ENCODE measurements at regions not wholly inside any gene's neighbourhood (a gene's known extent, or its start where the extent isn't known, plus 50 kb on each side); places are given as distances from the start of the nearest gene placed in this dataset.

DNA sequence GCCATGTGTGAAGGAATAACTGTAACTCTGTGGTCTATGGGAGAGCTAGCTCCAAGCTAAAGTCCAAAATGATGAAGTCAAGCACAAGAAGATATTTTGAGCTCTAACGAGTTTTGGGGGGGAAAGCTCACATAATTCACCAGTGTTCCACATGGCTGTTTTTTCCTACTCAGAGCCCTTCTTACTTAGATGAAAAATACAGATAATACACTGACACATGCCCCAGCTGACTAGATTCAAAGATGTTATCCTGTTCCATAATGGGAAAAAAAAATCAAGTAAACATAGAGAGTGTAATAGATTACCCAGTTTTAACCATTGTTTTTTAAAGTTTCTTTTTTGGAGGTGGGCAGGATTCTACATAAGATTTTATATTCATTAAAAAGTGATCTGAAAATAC, 86.6 kb downstream of the PRLHR start:
- H3K9me2 ChIP-seq (ENCODE audit: insufficient read depth, low read length) = no peaks in the 10 kb centered on the region
- no peaks in the 10 kb centered on the region for H3K79me2 ChIP-seq (ENCODE audit: insufficient read depth, low read depth, low read length)
- intact Hi-C loops (cut with micrococcal nuclease; ENCODE audit: unreplicated experiment) = no loop called here
- H2AFZ ChIP-seq (ENCODE audit: low read length) = no peak overlapping the region
- H3K27ac ChIP-seq (ENCODE audit: low read depth, low read length, poor library complexity, severe bottlenecking) = no peak overlapping the region
- ChIA-PET CTCF (ENCODE audit: unreplicated experiment) (no interaction called here), POLR2A (no interaction called here)
- no peaks in the 10 kb centered on the region for H3K36me3 ChIP-seq (ENCODE audit: insufficient read depth, low read length)
- H3K9me3 ChIP-seq (ENCODE audit: low read length) = no peaks in the 10 kb centered on the region
- BruUV-seq (replicated peaks) = no TSS peak
- no peak for TF ChIP-seq EZH2phosphoT487 (IDR thresholded peaks at IDR 0.05; ENCODE audit: borderline replicate concordance, low read depth, low read length)
- TF ChIP-seq, protein P1, sequence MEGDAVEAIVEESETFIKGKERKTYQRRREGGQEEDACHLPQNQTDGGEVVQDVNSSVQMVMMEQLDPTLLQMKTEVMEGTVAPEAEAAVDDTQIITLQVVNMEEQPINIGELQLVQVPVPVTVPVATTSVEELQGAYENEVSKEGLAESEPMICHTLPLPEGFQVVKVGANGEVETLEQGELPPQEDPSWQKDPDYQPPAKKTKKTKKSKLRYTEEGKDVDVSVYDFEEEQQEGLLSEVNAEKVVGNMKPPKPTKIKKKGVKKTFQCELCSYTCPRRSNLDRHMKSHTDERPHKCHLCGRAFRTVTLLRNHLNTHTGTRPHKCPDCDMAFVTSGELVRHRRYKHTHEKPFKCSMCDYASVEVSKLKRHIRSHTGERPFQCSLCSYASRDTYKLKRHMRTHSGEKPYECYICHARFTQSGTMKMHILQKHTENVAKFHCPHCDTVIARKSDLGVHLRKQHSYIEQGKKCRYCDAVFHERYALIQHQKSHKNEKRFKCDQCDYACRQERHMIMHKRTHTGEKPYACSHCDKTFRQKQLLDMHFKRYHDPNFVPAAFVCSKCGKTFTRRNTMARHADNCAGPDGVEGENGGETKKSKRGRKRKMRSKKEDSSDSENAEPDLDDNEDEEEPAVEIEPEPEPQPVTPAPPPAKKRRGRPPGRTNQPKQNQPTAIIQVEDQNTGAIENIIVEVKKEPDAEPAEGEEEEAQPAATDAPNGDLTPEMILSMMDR (conservative IDR thresholded peaks at IDR 0.05; ENCODE audit: low read length) = no peak
- H4K20me1 ChIP-seq (ENCODE audit: insufficient read depth, low read length) = no peaks in the 10 kb centered on the region
- no peak overlapping the region for H3K4me3 ChIP-seq (ENCODE audit: low read depth, low read length, poor library complexity, severe bottlenecking)
- no peak for DNase-seq (ENCODE audit: low spot score)
- no peak overlapping the region for H3K4me2 ChIP-seq (ENCODE audit: low read length)
- H3K4me1 ChIP-seq (ENCODE audit: insufficient read depth, low read length, poor library complexity, severe bottlenecking) = no peaks in the 10 kb centered on the region

DNA sequence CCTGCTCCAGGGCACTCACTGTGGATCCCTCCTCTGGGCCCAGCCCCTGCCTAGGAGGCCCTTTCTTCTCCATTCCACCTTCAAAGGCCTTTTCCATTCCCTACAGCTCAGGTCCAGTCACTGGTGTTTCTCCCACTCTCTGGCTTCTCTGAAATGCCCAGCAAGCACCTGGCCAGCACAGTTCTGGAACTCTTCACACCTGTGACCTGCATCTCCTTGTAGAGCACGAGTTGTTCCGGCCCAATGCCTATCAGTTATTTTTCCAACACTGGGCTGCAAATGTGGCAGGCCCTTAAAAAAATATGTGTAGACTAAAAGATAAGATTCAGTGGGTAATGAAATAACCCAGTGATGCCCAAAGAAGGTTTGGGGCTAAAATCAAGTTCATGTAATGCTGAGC, 87.1 kb downstream of the PRLHR start:
- no peak overlapping the region for H3K4me2 ChIP-seq (ENCODE audit: low read length)
- no peaks in the 10 kb centered on the region for H3K4me1 ChIP-seq (ENCODE audit: insufficient read depth, low read length, poor library complexity, severe bottlenecking)
- no peak overlapping the region for H3K4me3 ChIP-seq (ENCODE audit: low read depth, low read length, poor library complexity, severe bottlenecking)
- H2AFZ ChIP-seq (ENCODE audit: low read length) = no peak overlapping the region
- no TSS peak for BruUV-seq (replicated peaks)
- no peak for DNase-seq (ENCODE audit: low spot score)
- H3K27ac ChIP-seq (ENCODE audit: low read depth, low read length, poor library complexity, severe bottlenecking) = no peak overlapping the region
- H4K20me1 ChIP-seq (ENCODE audit: insufficient read depth, low read length) = no peaks in the 10 kb centered on the region
- CTCF ChIA-PET (ENCODE audit: unreplicated experiment) = no interaction called here
- H3K9me3 ChIP-seq (ENCODE audit: low read length) = no peaks in the 10 kb centered on the region
- POLR2A ChIA-PET = no interaction called here
- H3K36me3 ChIP-seq (ENCODE audit: insufficient read depth, low read length) = no peaks in the 10 kb centered on the region
- H3K9me2 ChIP-seq (ENCODE audit: insufficient read depth, low read length) = no peaks in the 10 kb centered on the region
- TF ChIP-seq, protein P1 (conservative IDR thresholded peaks at IDR 0.05; ENCODE audit: low read length) = no peak
- no peak for TF ChIP-seq EZH2phosphoT487 (IDR thresholded peaks at IDR 0.05; ENCODE audit: borderline replicate concordance, low read depth, low read length)
- intact Hi-C loops (cut with micrococcal nuclease; ENCODE audit: unreplicated experiment) = no loop called here
- no peaks in the 10 kb centered on the region for H3K79me2 ChIP-seq (ENCODE audit: insufficient read depth, low read depth, low read length)

DNA sequence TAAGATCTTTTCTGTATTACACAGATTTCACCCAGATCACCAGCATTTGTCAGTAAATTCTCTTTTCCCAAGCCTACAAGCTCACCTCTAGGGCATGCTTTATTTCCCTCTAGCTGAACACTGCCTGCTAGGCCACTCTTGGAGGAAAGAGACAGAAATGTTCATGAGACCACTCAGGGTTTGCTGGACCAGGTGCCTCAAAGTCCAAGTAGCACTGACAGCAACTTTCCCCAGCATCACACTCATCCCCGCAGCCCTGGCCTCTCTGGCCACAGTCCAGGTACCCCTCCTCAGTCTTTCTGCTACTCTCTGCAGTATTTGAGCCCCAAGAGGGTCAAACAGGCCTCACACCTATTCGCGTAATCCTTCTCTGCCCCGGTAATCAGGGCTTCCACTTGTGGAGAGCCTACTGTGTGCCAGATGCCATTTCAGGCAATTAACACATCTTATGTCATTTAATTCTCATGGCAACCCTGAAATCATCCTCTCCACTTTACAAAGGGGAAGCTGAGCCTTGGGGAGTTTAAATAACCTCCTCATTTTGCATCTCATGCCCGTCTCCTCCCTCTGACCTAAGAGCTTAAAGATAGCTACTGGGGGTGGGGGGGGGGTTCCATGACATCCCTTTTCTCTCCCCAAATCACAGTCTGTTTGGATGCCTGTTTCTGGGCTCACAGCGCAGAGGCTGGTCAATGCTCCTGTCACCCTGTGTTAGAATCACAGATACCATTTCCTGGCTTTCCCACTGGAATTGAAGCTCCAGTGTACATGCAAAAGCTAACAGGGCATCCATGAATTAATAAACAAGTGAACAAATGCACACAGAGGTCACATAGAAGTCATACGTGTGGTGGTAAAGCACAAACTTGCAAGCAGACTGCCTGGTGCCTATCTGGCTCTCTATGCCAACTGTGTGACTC, 88.5 kb downstream of the PRLHR start:
- CTCF ChIA-PET (ENCODE audit: unreplicated experiment) = no interaction called here
- H3K4me2 ChIP-seq (ENCODE audit: low read length) = no peak overlapping the region
- intact Hi-C loops (cut with micrococcal nuclease; ENCODE audit: unreplicated experiment) = no loop called here

More for the DNA sequence above, 88.5 kb downstream of the PRLHR start:
- no peaks in the 10 kb centered on the region for H3K4me1 ChIP-seq (ENCODE audit: insufficient read depth, low read length, poor library complexity, severe bottlenecking)
- H3K27ac ChIP-seq (ENCODE audit: low read depth, low read length, poor library complexity, severe bottlenecking) = no peak overlapping the region
- no peak overlapping the region for H2AFZ ChIP-seq (ENCODE audit: low read length)
- POLR2A ChIA-PET = no interaction called here
- H3K36me3 ChIP-seq (ENCODE audit: insufficient read depth, low read length) = no peaks in the 10 kb centered on the region
- no peak for DNase-seq (ENCODE audit: low spot score)
- no peak for TF ChIP-seq EZH2phosphoT487 (IDR thresholded peaks at IDR 0.05; ENCODE audit: borderline replicate concordance, low read depth, low read length)
- TF ChIP-seq, protein P1 (conservative IDR thresholded peaks at IDR 0.05; ENCODE audit: low read length) = no peak
- no peak overlapping the region for H3K4me3 ChIP-seq (ENCODE audit: low read depth, low read length, poor library complexity, severe bottlenecking)
- no peaks in the 10 kb centered on the region for H3K9me3 ChIP-seq (ENCODE audit: low read length)
- no peaks in the 10 kb centered on the region for H3K79me2 ChIP-seq (ENCODE audit: insufficient read depth, low read depth, low read length)
- no peaks in the 10 kb centered on the region for H4K20me1 ChIP-seq (ENCODE audit: insufficient read depth, low read length)
- H3K9me2 ChIP-seq (ENCODE audit: insufficient read depth, low read length) = no peaks in the 10 kb centered on the region
- BruUV-seq (replicated peaks) = no TSS peak

Data from OCI-LY7 (cell line).